ENCODE measurements at regions not wholly inside any gene's neighbourhood (a gene's known extent, or its start where the extent isn't known, plus 50 kb on each side); places are given as distances from the start of the nearest gene placed in this dataset.
"Not testable (repeated sequence)": the region's sequence is repeated elsewhere in the genome, so short reads cannot be mapped to it uniquely, and the experiment has no call there.

- no peak for TF ChIP-seq CTCF (IDR thresholded peaks at IDR 0.05; ENCODE audit: low read depth, low read length)
- H3K4me3 ChIP-seq (ENCODE audit: low read depth, low read length): no peak overlapping the region
Observed at GRCh38 chr7:93028610-93029009, 89.2 kb downstream of the SAMD9 start.

GRCh38 chr7:93027044-93027443 is 90.7 kb downstream of the SAMD9 start:
- no peak overlapping the region for H3K4me3 ChIP-seq (ENCODE audit: low read depth, low read length)
- TF ChIP-seq CTCF (IDR thresholded peaks at IDR 0.05; ENCODE audit: low read depth, low read length): no peak

GRCh38 chr7:93026425-93026824 is 91.4 kb downstream of the SAMD9 start:
- TF ChIP-seq CTCF (IDR thresholded peaks at IDR 0.05; ENCODE audit: low read depth, low read length): no peak
- H3K4me3 ChIP-seq (ENCODE audit: low read depth, low read length): no peak overlapping the region

- no peak overlapping the region for H3K4me3 ChIP-seq (ENCODE audit: low read depth, low read length)
- TF ChIP-seq CTCF (IDR thresholded peaks at IDR 0.05; ENCODE audit: low read depth, low read length): no peak
Observed at GRCh38 chr7:93025389-93025788, 92.4 kb downstream of the SAMD9 start.

GRCh38 chr7:93022931-93023478 is 94.8 kb downstream of the SAMD9 start:
- H3K4me3 ChIP-seq (ENCODE audit: low read depth, low read length): not testable (repeated sequence)

GRCh38 chr7:93021748-93022147 is 96.0 kb downstream of the SAMD9 start:
- H3K4me3 ChIP-seq (ENCODE audit: low read depth, low read length): no peak overlapping the region
- TF ChIP-seq CTCF (IDR thresholded peaks at IDR 0.05; ENCODE audit: low read depth, low read length): no peak

- no peak overlapping the region for H3K4me3 ChIP-seq (ENCODE audit: low read depth, low read length)
- TF ChIP-seq CTCF (IDR thresholded peaks at IDR 0.05; ENCODE audit: low read depth, low read length): no peak
Observed at GRCh38 chr7:93018716-93019115, 99.1 kb downstream of the SAMD9 start.

GRCh38 chr7:93016681-93017381 is 100.9 kb downstream of the SAMD9 start:
- no peak for TF ChIP-seq CTCF (IDR thresholded peaks at IDR 0.05; ENCODE audit: low read depth, low read length)
- H3K4me3 ChIP-seq (ENCODE audit: low read depth, low read length): no peak overlapping the region

All from WI38 (cell line).